Subcutaneous abdominal adipose tissue (tissue), 5 donors: ENCODE measurements at regions not wholly inside any gene's neighbourhood (a gene's known extent, or its start where the extent isn't known, plus 50 kb on each side); places are given as distances from the start of the nearest gene placed in this dataset.
"Not testable (repeated sequence)": the region's sequence is repeated elsewhere in the genome, so short reads cannot be mapped to it uniquely, and the experiment has no call there.

Experiments used
- H3K27ac ChIP-seq: one replicate; pipeline ENCODE4 v1.7.0; 2013; ENCODE audit warnings: low read depth, mild to moderate bottlenecking, inconsistent platforms, low read length, moderate library complexity
- H3K27me3 ChIP-seq, 5 donors: one replicate each; pipeline ENCODE4 v1.7.0; 2013; ENCODE audit warnings: low read length in 5 of 5, inconsistent platforms in 1 of 5; ENCODE audit not compliant: control insufficient read depth in 5 of 5, insufficient read depth in 4 of 5
- H3K36me3 ChIP-seq, 5 donors: one replicate each; pipeline ENCODE4 v1.7.0; 2013; ENCODE audit warnings: low read length in 5 of 5; ENCODE audit not compliant: control insufficient read depth in 5 of 5, insufficient read depth in 5 of 5
- H3K4me1 ChIP-seq, 5 donors: one replicate each; pipeline ENCODE4 v1.7.0; 2013; ENCODE audit warnings: low read length in 5 of 5, mild to moderate bottlenecking in 3 of 5, moderate library complexity in 1 of 5; ENCODE audit not compliant: control insufficient read depth in 5 of 5, insufficient read depth in 5 of 5
- H3K4me3 ChIP-seq, 5 donors: one replicate each; pipeline ENCODE4 v1.7.0; 2013; ENCODE audit warnings: low read length in 5 of 5, low read depth in 1 of 5
- H3K9ac ChIP-seq, 5 donors: one replicate each; pipeline ENCODE4 v1.7.0; 2013; ENCODE audit warnings: low read length in 5 of 5, mild to moderate bottlenecking in 4 of 5, moderate library complexity in 3 of 5
- H3K9me3 ChIP-seq, 5 donors: one replicate each; pipeline ENCODE4 v1.7.0; 2013; ENCODE audit warnings: low read length in 5 of 5; ENCODE audit not compliant: control insufficient read depth in 5 of 5
- donor health status: healthy.
- donor health status: healthy.
- donor health status: healthy.
- donor health status: healthy.
- donor health status: healthy.

DNA sequence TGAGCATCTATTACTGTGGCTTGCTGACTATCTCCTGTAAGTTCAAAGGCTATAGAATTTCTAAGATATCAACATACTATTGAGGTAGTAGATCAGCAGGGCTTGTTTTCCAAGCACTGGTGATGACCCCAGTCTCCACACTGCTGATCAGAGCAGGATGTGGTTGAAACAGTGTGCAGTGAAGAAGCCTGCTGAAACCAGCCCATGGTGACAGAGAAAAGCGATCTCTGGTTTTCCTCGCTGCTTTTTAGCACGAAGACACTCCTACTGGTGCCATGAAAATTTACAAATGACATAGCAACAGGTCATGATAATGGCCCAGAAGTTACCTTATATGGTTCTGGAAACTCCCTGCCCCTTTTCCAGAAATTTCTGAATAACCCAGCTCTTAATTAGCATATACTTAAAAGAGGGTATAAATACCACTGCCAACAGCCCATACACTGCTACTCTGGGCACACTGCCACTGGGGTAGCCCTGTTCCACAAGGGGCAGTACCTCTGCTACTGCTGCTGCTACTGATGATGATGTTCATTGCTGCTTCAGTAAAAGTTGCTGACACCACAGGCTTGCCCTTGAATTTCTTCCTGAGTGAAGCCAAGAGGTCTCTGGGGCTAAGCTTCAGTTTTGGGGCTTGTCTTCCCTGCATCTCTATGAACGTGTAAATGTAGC lies 1689.5 kb upstream of the PCDH10 start:
- no peak overlapping the region for H3K4me3 ChIP-seq

GRCh38 chr4:131470360-131470759 lies 1678.7 kb upstream of the PCDH10 start:
- Histone ChIP-seq H3K27ac (no peak overlapping the region), H3K9me3 (peaks cover 0 to 6% (median 0%) of the 10 kb centered on the region in 5 donors), H3K4me1 (no peaks in the 10 kb centered on the region), H3K4me3 (no peak overlapping the region), H3K9ac (no peak overlapping the region), H3K27me3 (no peaks in the 10 kb centered on the region), H3K36me3 (no peaks in the 10 kb centered on the region)

More for the DNA sequence above, 1689.5 kb upstream of the PCDH10 start:
- no peaks in the 10 kb centered on the region for H3K4me1 ChIP-seq
- no peaks in the 10 kb centered on the region for H3K36me3 ChIP-seq
- H3K9ac ChIP-seq: no peak overlapping the region
- peaks cover 0 to 2% (median 0%) of the 10 kb centered on the region in 5 donors for H3K9me3 ChIP-seq
- H3K27me3 ChIP-seq: no peaks in the 10 kb centered on the region
- no peak overlapping the region for H3K27ac ChIP-seq

DNA sequence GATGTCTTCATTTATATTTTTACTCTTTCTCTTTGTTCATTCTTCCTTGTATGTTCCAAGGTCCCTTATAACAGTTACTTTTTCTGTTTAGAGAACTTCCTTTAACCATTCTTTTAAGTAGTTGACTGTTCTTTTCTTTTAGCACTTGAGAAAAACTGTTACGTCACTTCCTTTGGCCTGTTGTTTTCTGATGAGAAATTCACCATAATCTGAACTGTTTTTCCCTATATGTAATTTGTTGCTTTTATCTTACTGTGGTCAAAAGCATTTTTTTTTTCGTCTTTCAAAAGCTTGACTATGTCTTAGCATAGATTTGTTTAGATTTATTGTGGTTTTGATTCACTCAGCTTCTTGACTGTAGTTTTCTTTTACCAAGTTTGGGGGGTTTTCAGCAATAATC lies 1660.3 kb upstream of the PCDH10 start:
- no peaks in the 10 kb centered on the region for H3K9me3 ChIP-seq
- no peak overlapping the region for H3K27ac ChIP-seq
- no peaks in the 10 kb centered on the region for H3K4me1 ChIP-seq
- no peaks in the 10 kb centered on the region for H3K27me3 ChIP-seq
- H3K9ac ChIP-seq: no peak overlapping the region
- H3K36me3 ChIP-seq: no peaks in the 10 kb centered on the region
- H3K4me3 ChIP-seq: no peak overlapping the region

DNA sequence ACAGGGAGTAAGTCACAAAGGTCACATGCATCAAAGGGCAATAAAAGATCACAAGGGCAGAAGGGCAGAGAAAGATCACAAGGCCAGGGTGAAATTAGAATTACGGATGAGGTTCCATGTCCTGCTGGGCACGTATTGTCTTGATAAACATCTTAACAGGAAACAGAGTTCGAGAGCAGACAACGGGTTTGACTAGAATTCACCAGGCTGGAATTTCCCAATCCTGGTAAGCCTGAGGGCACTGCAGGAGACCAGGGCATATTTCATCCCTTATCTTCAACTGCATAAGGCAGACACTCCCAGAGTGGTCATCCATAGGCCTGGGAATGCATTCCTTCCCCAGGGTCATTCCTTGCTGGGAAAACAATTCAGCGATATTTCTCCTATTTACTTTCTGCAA lies 1652.9 kb upstream of the PCDH10 start:
- not testable (repeated sequence) for H3K27ac ChIP-seq, H3K4me1 ChIP-seq, H3K9me3 ChIP-seq, H3K27me3 ChIP-seq, H3K36me3 ChIP-seq, H3K9ac ChIP-seq, H3K4me3 ChIP-seq

DNA sequence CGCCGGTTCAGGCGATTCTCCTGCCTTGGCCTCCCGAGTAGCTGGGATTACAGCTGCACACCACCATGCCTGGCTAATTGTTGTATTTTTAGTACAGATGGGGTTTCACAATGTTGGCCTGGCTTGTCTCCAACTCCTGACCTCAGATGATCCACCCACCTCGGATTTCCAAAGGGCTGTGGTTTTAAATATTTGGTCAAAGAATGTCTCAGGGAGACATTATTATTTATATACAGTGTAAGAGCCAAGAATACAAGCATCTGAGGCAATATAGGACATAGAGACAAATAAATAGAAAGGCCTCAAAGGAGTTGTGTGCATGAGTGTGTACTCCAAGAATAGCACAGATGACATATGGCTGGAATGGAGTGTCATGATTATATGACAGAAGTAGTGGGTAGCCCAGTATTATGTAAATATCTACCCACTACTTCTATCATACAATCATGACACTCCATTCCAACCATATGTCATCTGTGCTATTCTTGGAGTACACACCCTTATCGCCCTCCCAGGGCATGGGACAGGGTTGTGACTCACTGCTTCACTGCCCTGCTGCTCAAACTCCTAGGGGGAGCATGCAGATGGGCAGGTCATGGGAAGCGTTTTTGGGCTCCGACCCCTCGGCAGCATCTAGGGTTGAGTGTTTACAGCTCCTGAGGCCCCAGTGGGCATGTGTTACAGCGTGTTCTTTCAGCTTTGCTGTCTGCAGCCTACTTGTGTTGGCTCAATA lies 1649.8 kb upstream of the PCDH10 start:
- H3K36me3 ChIP-seq: no peaks in the 10 kb centered on the region
- H3K9me3 ChIP-seq: no peaks in the 10 kb centered on the region
- H3K27me3 ChIP-seq: no peaks in the 10 kb centered on the region
- H3K4me1 ChIP-seq: no peaks in the 10 kb centered on the region
- H3K4me3 ChIP-seq: no peak overlapping the region
- no peak overlapping the region for H3K27ac ChIP-seq
- H3K9ac ChIP-seq: no peak overlapping the region

DNA sequence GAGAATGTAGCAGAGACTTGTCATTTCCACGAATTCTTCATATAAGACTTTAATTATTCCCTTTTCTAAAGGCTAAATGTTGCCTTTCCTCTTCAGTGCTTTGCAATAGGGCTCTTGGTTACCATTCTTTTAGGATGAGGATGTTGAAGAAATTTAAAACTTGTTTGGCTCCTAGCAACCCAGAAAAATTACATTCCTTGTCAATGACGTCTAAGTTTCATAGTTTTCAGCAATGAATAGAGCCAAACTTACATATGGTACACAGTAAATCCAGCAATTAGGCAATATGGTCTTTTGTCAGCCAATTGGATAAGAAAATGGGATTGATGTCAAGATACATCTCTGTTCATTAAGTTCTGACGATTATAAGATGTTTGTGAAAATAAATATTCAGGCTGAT lies 1639.6 kb upstream of the PCDH10 start:
- no peaks in the 10 kb centered on the region for H3K36me3 ChIP-seq
- no peak overlapping the region for H3K4me3 ChIP-seq
- no peaks in the 10 kb centered on the region for H3K4me1 ChIP-seq
- no peaks in the 10 kb centered on the region for H3K9me3 ChIP-seq
- no peaks in the 10 kb centered on the region for H3K27me3 ChIP-seq
- H3K9ac ChIP-seq: no peak overlapping the region
- H3K27ac ChIP-seq: no peak overlapping the region

DNA sequence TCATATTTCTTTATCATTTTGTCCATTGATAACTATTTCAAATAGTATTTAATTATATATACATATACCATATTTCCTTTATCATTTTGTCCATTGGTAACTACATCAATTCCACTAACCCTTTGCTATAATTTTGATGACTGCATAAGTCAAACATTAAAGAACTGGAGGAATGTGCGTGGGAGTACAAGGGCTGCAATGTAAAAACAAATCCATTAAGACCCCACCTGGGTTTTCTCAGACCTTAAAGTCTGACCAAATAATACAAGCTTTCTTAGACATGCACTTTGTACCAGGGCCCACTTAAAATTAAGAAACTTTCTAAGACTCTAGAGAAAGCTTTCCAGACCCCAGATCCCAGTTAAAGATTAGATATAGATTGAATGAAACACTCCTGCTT lies 1622.4 kb upstream of the PCDH10 start:
- no peaks in the 10 kb centered on the region for H3K36me3 ChIP-seq
- no peak overlapping the region for H3K27ac ChIP-seq
- H3K9ac ChIP-seq: no peak overlapping the region
- H3K4me1 ChIP-seq: no peaks in the 10 kb centered on the region
- no peaks in the 10 kb centered on the region for H3K27me3 ChIP-seq
- H3K4me3 ChIP-seq: no peak overlapping the region
- no peaks in the 10 kb centered on the region for H3K9me3 ChIP-seq

DNA sequence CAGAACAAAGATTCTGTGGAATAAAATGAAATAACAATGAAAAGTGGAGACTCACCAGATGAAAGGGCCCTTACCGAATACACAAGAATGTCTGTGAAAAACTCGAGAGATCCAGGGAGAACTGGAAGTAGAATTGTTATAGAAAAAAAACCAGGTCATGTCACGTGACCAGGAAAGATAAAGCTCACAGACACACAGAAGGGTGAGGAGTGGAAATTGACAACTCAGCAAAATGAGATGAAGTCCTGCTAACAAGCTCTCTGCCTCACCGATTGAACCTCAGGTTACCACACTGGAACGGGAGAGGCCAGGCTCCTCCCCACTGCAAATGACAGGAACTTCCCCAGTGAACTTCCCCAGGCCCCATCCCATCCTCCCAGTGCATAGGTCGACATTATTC lies 1618.0 kb upstream of the PCDH10 start:
- Histone ChIP-seq H3K9me3 (no peaks in the 10 kb centered on the region), H3K4me1 (no peaks in the 10 kb centered on the region), H3K36me3 (no peaks in the 10 kb centered on the region), H3K27ac (no peak overlapping the region), H3K27me3 (no peaks in the 10 kb centered on the region), H3K9ac (no peak overlapping the region), H3K4me3 (no peak overlapping the region)

DNA sequence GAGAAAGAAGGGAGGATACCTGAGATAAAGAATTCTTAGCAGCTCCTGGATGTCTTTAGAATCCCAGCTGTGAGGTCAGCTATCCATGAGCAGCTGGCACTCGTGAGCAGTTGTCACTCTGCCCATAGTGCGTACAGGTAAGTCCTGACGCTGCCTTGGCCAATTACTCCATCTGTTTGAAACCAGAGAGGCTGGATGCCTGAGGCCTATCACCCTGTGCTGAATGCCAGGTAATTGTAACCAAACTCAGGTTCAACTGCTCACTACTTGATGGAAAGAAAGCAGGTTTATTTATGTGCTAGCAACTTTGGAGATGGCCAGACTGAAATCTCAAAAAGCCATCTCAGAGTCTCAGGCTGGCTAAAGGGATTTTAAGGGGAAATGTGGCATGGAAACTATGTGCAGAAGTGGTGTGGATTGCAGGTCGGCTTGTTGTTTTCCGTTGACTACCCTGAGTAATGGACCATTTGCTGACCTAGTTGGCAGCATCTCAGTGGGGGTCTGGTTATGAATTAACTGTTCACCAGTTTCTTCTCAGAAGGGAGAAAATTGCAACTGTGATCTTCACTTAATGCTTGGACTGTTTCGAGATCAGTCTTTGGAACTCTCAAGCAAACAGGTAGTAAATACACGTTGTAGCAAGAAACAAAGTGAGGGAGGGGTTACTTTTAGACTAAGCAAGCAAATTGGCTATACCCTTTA lies 1614.0 kb upstream of the PCDH10 start:
- H3K4me1 ChIP-seq: no peaks in the 10 kb centered on the region
- H3K9ac ChIP-seq: no peak overlapping the region
- no peak overlapping the region for H3K27ac ChIP-seq
- no peaks in the 10 kb centered on the region for H3K36me3 ChIP-seq
- H3K4me3 ChIP-seq: no peak overlapping the region
- no peaks in the 10 kb centered on the region for H3K27me3 ChIP-seq
- H3K9me3 ChIP-seq: no peaks in the 10 kb centered on the region

GRCh38 chr4:131540256-131540655 lies 1608.8 kb upstream of the PCDH10 start:
- Histone ChIP-seq H3K9me3 (no peaks in the 10 kb centered on the region), H3K36me3 (no peaks in the 10 kb centered on the region), H3K27me3 (no peaks in the 10 kb centered on the region), H3K9ac (no peak overlapping the region), H3K4me3 (no peak overlapping the region), H3K27ac (no peak overlapping the region), H3K4me1 (no peaks in the 10 kb centered on the region)
